ENCODE measurements at regions not wholly inside any gene's neighbourhood (a gene's known extent, or its start where the extent isn't known, plus 50 kb on each side); places are given as distances from the start of the nearest gene placed in this dataset.

DNA sequence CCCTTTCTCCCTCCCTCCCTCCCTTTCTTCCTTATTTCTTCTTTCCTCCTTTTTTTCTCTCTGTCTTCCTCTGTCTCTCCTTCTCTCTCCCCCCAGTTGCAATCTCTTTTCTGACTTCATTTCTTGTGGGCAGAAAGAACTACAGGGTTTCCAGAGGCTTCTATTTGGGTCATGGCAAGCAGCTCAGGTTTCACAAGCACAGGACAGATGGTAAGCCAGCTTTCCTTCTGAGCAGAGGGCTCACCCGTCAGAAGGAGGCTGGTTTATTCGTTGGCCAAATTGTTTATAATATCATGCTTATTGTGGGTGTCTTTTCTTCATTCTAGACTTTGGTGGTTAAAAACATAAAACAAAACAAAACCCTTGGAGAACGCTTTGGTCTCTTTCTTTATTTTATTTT lies 58.9 kb upstream of the CLMP start:
- TF ChIP-seq, protein P1, sequence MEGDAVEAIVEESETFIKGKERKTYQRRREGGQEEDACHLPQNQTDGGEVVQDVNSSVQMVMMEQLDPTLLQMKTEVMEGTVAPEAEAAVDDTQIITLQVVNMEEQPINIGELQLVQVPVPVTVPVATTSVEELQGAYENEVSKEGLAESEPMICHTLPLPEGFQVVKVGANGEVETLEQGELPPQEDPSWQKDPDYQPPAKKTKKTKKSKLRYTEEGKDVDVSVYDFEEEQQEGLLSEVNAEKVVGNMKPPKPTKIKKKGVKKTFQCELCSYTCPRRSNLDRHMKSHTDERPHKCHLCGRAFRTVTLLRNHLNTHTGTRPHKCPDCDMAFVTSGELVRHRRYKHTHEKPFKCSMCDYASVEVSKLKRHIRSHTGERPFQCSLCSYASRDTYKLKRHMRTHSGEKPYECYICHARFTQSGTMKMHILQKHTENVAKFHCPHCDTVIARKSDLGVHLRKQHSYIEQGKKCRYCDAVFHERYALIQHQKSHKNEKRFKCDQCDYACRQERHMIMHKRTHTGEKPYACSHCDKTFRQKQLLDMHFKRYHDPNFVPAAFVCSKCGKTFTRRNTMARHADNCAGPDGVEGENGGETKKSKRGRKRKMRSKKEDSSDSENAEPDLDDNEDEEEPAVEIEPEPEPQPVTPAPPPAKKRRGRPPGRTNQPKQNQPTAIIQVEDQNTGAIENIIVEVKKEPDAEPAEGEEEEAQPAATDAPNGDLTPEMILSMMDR (IDR thresholded peaks at IDR 0.05): no peak
- TF ChIP-seq EP300 (IDR thresholded peaks at IDR 0.05) (no peak), POLR2A (IDR thresholded peaks at IDR 0.05; ENCODE audit: low read depth) (no peak), POLR2AphosphoS5 (IDR thresholded peaks at IDR 0.05) (no peak)

Measured in esophagus muscularis mucosa (tissue), 4 donors.